Liver (tissue), 3 donors: ENCODE measurements at regions not wholly inside any gene's neighbourhood (a gene's known extent, or its start where the extent isn't known, plus 50 kb on each side); places are given as distances from the start of the nearest gene placed in this dataset.

ENCODE experiments used
- TAF1 ChIP-seq: conservative IDR thresholded peaks from 2 replicates; pipeline ENCODE4 v1.6.1; 2016; ENCODE audit warnings: antibody characterized with exemption, mild to moderate bottlenecking
- TF ChIP-seq, protein P1 (sequence below): fragments of 150-350 bp; IDR thresholded peaks from 2 replicates; pipeline ENCODE4 v1.5.1; 2017; ENCODE audit warnings: improper control_type of control experiment, low read depth, low read length; ENCODE audit not compliant: missing input control
- donor health status: healthy.
- donor health status: healthy.

DNA sequence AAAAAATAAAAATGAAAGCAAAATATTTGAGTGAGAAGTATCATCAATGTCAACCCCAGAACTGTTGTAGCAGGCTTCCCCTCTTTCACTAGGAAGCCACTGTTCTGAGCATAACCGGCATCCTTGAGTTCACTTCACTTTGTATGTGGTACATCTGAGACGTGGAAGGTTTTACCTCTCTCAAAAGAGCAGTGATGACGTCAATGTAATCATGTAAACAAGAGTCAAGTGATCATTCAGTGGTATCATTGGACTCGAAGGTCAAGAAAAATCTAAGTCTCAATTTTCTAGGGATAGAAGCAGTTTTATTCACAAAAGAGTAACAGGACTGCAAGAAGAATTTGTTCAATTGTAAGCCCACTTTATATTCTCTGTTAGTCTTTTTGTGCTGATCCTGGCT is 339.8 kb upstream of the THRB start:
- TF ChIP-seq, protein P1, sequence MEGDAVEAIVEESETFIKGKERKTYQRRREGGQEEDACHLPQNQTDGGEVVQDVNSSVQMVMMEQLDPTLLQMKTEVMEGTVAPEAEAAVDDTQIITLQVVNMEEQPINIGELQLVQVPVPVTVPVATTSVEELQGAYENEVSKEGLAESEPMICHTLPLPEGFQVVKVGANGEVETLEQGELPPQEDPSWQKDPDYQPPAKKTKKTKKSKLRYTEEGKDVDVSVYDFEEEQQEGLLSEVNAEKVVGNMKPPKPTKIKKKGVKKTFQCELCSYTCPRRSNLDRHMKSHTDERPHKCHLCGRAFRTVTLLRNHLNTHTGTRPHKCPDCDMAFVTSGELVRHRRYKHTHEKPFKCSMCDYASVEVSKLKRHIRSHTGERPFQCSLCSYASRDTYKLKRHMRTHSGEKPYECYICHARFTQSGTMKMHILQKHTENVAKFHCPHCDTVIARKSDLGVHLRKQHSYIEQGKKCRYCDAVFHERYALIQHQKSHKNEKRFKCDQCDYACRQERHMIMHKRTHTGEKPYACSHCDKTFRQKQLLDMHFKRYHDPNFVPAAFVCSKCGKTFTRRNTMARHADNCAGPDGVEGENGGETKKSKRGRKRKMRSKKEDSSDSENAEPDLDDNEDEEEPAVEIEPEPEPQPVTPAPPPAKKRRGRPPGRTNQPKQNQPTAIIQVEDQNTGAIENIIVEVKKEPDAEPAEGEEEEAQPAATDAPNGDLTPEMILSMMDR = no peak
- TF ChIP-seq TAF1 = no peak
